Medulla oblongata (tissue), 1 donor: ENCODE measurements at regions not wholly inside any gene's neighbourhood (a gene's known extent, or its start where the extent isn't known, plus 50 kb on each side); places are given as distances from the start of the nearest gene placed in this dataset.

Experiments
- DNase-seq: peaks from one replicate; pipeline ENCODE4 v3.0.0-alpha.2; 2015; ENCODE audit errors: extremely low spot score

DNA sequence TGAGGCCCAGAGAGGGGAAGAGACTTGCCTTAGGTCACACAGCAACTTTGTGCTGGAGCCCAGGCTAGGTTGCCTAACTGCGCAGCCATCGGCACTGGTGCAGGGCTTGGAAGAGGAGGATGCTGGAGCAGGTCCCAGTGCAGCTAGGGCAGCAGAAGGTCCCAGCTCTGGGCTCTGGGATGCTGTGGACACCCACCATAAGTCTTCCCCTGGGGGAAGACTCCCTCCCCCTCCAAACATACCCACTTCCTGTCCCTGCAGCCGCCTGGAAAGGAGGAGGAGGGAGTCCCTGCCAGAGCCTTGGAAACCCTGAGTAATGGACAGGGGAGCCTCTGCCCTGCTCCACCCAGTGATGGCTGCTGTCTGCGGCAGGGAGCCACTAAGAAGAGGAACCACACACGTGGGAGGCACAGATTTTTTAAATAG lies 93.6 kb downstream of the NCR2 start:
- no peak for DNase-seq

- DNase-seq = no peak
Measured at GRCh38 chr6:41429506-41430504, 94.4 kb downstream of the NCR2 start.

- DNase-seq = no peak
Measured at GRCh38 chr6:41430875-41431274, 95.5 kb downstream of the NCR2 start.

GRCh38 chr6:41432280-41432679 lies 96.9 kb downstream of the NCR2 start:
- DNase-seq = no peak

GRCh38 chr6:41434803-41435481 lies 99.5 kb downstream of the NCR2 start:
- DNase-seq = no peak

DNA sequence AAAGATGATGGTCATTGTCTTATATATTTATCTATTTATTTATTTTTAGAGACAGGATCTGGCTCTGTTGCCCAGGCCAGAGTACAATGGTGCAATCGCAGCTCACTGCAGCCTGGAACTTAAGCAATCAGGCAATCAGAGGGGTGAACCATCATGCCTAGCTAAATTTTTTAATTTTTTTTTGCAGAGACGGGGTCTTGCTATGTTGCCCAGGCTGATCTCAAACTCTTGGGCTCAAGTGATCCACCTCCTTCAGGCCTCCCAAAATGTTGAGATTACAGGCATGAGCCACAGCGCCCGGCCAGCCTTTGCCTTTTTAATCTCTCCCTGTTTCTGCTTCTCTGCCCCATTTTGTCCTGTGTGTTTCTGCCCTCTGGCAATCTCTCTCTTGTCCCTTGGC lies 102.2 kb downstream of the NCR2 start:
- DNase-seq = no peak

- DNase-seq = no peak
Measured at GRCh38 chr6:41438746-41439145, 103.3 kb downstream of the NCR2 start.

DNA sequence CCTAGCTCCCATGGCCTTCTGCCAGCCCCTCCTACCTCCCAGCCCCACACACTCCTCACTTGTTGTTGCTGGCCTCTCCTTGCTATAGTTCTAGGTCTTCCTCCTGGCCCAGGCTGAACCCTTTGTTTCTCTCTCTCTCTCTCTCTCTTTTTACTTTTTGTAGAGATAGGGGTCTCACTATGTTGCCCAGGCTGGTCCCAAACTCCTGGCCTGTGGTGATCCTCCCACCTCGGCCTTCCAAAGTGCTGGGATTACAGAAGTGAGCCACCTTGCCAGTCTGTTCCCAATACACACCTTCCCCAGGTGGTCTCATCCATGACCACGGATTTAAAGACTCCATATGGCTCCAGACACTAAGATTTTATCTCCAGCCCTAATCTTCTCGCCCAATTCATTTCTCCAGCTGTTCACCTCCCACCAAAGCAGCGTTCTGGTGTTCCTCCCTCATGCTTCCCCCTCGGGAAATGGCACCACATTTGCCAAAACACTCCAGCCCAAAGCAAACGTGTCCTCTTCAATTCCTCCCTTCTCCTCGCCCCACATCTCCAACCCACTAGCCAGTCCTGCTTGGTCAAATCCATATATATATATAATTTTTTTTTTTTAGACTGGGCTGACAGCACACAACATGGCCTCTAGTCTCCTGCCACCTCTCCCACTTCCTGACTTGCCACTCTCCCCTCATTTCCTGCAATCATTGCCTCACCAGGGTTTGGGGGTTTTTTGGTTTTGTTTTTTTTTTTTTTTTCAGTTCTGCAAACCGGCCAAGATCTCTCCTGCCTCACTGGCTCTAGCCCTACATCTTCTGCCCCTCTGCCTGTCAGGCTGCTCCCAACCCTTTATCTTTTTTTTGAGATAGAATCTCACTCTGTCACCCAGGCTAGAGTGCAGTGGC lies 104.4 kb downstream of the NCR2 start:
- no peak for DNase-seq

- no peak for DNase-seq
Measured at GRCh38 chr6:41440958-41441357, 105.2 kb upstream of the FOXP4 start.

DNA sequence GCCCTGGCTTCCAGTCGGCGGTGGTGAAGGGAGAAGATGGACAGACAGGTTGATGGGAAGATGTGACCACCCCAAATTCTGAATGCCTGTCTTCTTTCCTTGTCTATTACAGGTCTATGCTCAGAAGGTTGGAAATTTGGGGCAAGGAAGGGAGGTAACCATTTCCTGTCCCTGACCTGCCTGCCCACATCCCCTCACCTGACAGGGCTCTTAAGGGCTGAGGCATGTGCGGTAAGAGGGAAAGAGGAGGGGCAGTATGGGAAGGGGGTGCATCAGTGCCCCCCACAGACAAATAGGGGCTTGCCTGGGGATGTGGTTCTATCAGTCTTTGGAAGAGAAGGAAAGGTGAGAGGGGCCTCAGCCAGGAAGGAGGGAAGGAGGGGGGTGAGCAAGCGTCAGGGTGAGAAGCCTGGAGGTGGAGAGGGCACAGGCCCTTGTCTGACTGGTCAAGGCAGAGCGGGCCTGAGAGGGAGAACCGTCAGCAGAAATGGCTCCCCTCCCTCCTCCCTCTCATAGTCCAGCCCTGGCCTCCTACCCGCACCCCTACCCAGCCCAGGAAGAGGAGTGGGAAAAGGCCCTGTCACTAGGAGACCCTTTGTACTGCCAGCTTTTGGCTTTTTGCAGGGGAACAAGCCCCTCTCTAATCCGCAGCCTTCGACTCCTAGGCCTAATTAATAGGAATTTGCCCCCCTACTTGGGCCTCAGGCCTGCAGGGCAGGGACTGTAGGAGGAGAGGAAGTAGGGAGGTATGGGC lies 104.4 kb upstream of the FOXP4 start:
- DNase-seq = no peak

- DNase-seq = no peak
Measured at GRCh38 chr6:41442352-41442672, 103.9 kb upstream of the FOXP4 start.

GRCh38 chr6:41442800-41443501 lies 103.2 kb upstream of the FOXP4 start:
- no peak for DNase-seq

DNA sequence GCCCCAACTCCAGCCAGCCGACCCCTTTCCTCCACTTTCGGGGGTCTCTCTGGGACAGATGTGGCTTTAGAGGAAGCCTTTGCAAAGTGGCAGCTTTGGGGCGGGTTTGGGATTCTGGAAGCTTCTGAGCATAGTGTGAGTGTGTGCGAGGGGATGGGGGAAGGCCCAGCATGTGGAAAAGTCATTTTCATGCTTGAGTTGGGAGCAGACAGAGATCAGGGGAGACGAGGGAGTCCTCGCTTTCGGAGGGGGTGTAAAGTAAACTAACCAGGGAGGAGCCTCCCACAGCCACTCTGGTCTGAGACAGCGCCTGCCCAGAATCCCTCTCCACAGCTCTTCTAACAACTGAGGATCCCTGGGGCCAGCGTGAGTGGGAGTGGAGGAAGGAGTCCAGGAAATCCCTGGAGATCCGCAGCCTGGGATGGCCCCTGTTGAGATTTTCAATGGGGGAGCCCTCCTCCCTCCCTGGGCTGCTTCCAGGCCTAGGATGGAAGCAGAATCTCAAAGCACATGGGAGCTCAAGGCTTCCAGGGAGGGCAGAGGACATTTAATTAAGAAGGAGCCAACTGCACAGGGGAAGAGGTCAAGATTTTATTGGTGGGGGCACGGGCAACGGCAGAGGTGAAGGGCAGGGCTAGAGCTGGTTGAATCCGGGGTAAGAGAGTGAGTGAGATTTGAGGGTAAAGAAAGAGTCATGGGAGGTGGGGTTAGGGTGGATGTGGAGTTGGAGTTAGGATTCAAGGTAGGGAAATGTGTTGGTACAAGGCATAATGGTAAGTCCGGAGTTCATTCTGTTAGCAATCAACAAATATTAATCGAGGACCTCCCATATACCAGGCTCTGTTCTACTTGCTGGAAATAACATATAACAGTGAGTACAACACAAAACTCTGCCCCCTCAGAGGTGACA lies 102.3 kb upstream of the FOXP4 start:
- DNase-seq = no peak

DNA sequence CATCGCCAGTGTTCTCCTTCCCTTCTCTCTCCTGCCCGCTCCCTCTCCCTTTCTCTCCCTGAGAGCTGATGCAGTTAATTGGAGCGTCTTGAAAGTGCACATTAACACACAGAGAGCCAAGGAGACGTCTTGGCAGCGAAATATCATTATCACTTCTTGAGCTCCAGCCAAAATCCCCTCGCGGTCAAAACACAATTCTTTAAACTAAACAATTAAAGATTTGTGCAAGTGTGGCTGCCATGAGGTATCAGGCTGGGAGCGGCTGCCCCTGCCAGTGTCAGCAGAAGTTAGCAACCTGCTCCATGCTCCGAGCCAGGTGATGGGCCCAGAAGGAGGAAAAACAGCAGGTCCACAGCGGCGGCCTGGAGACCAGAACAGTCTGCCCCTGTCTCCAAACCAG lies 100.9 kb upstream of the FOXP4 start:
- no peak for DNase-seq

DNA sequence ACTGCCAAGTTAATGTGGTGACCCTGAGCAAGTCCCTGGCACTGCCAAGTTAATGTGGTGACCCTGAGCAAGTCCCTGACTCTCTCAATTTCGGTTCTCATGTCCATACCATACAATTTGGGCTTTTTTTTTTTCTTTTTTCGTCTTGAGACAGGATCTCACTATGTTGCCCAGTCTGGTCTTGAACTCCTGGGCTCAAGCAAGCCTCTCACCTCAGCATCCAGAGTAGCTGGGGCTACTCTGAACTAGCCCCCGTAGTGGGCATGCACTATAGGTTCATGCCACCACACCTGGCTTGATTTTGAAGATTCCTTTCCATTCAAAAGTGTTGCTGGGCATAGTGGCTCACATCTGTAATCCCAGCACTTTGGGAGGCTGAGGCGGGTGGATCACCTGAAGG lies 100.0 kb upstream of the FOXP4 start:
- DNase-seq = no peak

DNA sequence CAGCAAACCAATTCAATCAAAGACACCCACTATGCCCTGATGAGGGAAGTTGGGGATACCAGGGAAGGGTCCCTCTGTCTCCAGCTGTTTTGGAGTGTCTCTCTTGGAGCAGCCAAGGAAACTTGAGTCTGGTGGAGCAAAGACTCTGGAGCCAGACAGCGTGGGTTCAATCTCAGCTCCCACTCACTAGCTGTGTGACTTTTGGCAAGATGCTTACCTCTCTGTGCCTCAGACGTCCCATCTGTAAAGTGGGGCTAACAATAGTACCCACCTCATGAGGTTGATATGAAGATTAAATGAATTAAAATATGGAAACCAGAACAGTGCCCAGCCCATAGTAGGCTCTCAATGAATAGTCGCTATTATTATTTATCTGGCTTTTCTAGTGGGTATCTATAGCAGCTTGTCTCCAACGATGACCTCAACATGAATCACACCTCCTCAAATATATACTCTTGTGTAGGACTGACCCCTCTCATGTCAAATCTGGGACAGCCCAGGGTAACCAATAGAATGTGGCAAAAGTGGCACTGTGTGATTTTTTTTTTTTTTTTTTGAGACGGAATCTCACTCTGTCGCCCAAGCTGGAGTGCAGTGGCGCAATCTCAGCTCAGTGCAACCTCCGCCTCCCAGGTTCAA lies 99.2 kb upstream of the FOXP4 start:
- DNase-seq = no peak

DNA sequence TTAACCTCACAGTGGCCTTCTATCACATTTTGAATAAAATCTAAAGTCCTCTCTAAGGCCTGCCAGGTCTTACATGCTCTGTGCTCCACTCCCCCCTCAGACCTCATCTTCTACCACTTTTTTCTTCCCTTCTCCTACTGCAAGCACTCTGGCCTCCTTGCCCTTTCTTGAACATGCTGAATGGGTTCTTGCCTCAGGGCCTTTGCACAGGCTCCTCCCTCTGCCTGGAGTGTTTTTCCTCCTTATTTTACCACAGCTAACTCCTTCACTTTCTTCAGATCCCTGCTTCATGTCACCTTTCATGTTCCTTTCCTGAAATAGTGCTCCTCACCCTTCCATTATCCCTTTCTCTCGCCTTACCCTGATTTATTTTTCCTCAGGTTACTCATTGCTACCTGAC lies 97.9 kb upstream of the FOXP4 start:
- DNase-seq = no peak

- no peak for DNase-seq
Measured at GRCh38 chr6:41449399-41450245, 96.6 kb upstream of the FOXP4 start.
